Thoracic aorta (tissue), 2 donors: ENCODE measurements at regions not wholly inside any gene's neighbourhood (a gene's known extent, or its start where the extent isn't known, plus 50 kb on each side); places are given as distances from the start of the nearest gene placed in this dataset.

Experiments used
- ATAC-seq: fragments of 150-250 bp; one replicate; pipeline ENCODE4 v1.8.0; 2017; ENCODE audit warnings: low read depth; ENCODE audit not compliant: insufficient number of reproducible peaks, low FRiP score
- DNase-seq: peaks from one replicate; pipeline ENCODE4 v3.0.0-alpha.2; 2020; ENCODE audit warnings: low spot score
- H3K27ac ChIP-seq, 2 donors: fragments of 200-600 bp; sonication (generic); 1 replicate in 1 of 2; 2 replicates in 1 of 2; pipeline ENCODE4 v1.5.1; 2016; ENCODE audit warnings: mild to moderate bottlenecking in 2 of 2, moderate library complexity in 2 of 2
- H3K27me3 ChIP-seq: fragments of 200-600 bp; sonication (generic); replicated peaks from 2 replicates; pipeline ENCODE4 v1.6.0; 2016; ENCODE audit warnings: mild to moderate bottlenecking; ENCODE audit not compliant: insufficient read depth
- H3K36me3 ChIP-seq: fragments of 200-600 bp; sonication (generic); one replicate; pipeline ENCODE4 v1.5.1; 2016
- H3K4me1 ChIP-seq, 2 donors: fragments of 200-600 bp; sonication (generic); 1 replicate in 1 of 2; 2 replicates in 1 of 2; pipeline versions ENCODE4 v1.5.1 to v1.6.0; 2016; ENCODE audit warnings: low read depth in 2 of 2, mild to moderate bottlenecking in 1 of 2; ENCODE audit not compliant: control insufficient read depth in 1 of 2
- H3K4me3 ChIP-seq: fragments of 200-600 bp; sonication (generic); 2 replicates; pipeline ENCODE4 v1.5.1; 2016; ENCODE audit warnings: mild to moderate bottlenecking
- H3K9me3 ChIP-seq: fragments of 200-600 bp; sonication (generic); 2 replicates; pipeline ENCODE4 v1.5.1; 2016
- TF ChIP-seq, protein P1 (sequence below): fragments of 200-600 bp; sonication (generic); IDR thresholded peaks from one replicate; pipeline ENCODE4 v1.5.1; 2019; ENCODE audit warnings: antibody characterized with exemption

GRCh38 chr4:3670521-3671519 is 95.4 kb upstream of the ADRA2C start:
- Histone ChIP-seq H3K4me1 (no peaks in the 10 kb centered on the region), H3K36me3 (no peaks in the 10 kb centered on the region), H3K4me3 (no peak overlapping the region), H3K27me3 (no peaks in the 10 kb centered on the region), H3K9me3 (no peaks in the 10 kb centered on the region), H3K27ac (no peak overlapping the region)
- ATAC-seq (no peak), DNase-seq (no peak)
- TF ChIP-seq, protein P1, sequence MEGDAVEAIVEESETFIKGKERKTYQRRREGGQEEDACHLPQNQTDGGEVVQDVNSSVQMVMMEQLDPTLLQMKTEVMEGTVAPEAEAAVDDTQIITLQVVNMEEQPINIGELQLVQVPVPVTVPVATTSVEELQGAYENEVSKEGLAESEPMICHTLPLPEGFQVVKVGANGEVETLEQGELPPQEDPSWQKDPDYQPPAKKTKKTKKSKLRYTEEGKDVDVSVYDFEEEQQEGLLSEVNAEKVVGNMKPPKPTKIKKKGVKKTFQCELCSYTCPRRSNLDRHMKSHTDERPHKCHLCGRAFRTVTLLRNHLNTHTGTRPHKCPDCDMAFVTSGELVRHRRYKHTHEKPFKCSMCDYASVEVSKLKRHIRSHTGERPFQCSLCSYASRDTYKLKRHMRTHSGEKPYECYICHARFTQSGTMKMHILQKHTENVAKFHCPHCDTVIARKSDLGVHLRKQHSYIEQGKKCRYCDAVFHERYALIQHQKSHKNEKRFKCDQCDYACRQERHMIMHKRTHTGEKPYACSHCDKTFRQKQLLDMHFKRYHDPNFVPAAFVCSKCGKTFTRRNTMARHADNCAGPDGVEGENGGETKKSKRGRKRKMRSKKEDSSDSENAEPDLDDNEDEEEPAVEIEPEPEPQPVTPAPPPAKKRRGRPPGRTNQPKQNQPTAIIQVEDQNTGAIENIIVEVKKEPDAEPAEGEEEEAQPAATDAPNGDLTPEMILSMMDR = no peak

GRCh38 chr4:3669553-3669949 is 96.6 kb upstream of the ADRA2C start:
- no peak for DNase-seq
- Histone ChIP-seq H3K27me3 (no peaks in the 10 kb centered on the region), H3K4me3 (no peak overlapping the region), H3K27ac (no peak overlapping the region), H3K36me3 (no peaks in the 10 kb centered on the region), H3K4me1 (peaks cover 0 to 9% of the 10 kb centered on the region in 2 donors), H3K9me3 (no peaks in the 10 kb centered on the region)
- ATAC-seq = no peak
- TF ChIP-seq, protein P1 = no peak

- Histone ChIP-seq H3K36me3 (no peaks in the 10 kb centered on the region), H3K27me3 (no peaks in the 10 kb centered on the region), H3K4me1 (peaks cover 0 to 14% of the 10 kb centered on the region in 2 donors), H3K27ac (no peak overlapping the region), H3K4me3 (no peak overlapping the region), H3K9me3 (no peaks in the 10 kb centered on the region)
- no peak for DNase-seq
- TF ChIP-seq, protein P1 = no peak
- no peak for ATAC-seq
Observed at GRCh38 chr4:3668825-3669552, 97.2 kb upstream of the ADRA2C start.

GRCh38 chr4:3667258-3667657 is 98.9 kb upstream of the ADRA2C start:
- DNase-seq (no peak), ATAC-seq (no peak)
- TF ChIP-seq, protein P1 = no peak
- Histone ChIP-seq H3K27me3 (no peaks in the 10 kb centered on the region), H3K27ac (no peak overlapping the region), H3K9me3 (no peaks in the 10 kb centered on the region), H3K4me3 (no peak overlapping the region), H3K36me3 (no peaks in the 10 kb centered on the region), H3K4me1 (peaks cover 0 to 15% of the 10 kb centered on the region in 2 donors)

- ATAC-seq = no peak
- DNase-seq = no peak
- Histone ChIP-seq H3K36me3 (no peaks in the 10 kb centered on the region), H3K4me3 (no peak overlapping the region), H3K9me3 (no peaks in the 10 kb centered on the region), H3K27me3 (no peaks in the 10 kb centered on the region), H3K27ac (no peak overlapping the region), H3K4me1 (peaks cover 0 to 15% of the 10 kb centered on the region in 2 donors)
- TF ChIP-seq, protein P1 = no peak
Observed at GRCh38 chr4:3666263-3666662, 99.9 kb upstream of the ADRA2C start.
